Panc1 (cell line): ENCODE measurements at regions not wholly inside any gene's neighbourhood (a gene's known extent, or its start where the extent isn't known, plus 50 kb on each side); places are given as distances from the start of the nearest gene placed in this dataset.

Source experiments
- ATAC-seq: fragments of 200-7000 bp; cut with Tn5 transposase; 2 replicates; pipeline ENCODE4 v1.9.1; 2020; ENCODE audit warnings: mild to moderate bottlenecking, moderate library complexity
- BruUV-seq: library from RNA; stranded (reverse); fragments of 400-500 nt; replicated peaks from 2 replicates; lab custom pipeline; 2021; lab: Mats Ljungman, UMichigan
- CTCF ChIA-PET: fragments of 300-600 bp; sonication (Branson Sonifier 250); formaldehyde crosslinking; loops from one replicate; lab custom pipeline; 2022; ENCODE audit warnings: antibody characterized with exemption; lab: Charles Lee
- POLR2A ChIA-PET: fragments of 300-600 bp; sonication (Branson Sonifier 250); formaldehyde crosslinking; loops from one replicate; lab custom pipeline; 2022; ENCODE audit warnings: antibody characterized with exemption; lab: Charles Lee
- DNase-seq: peaks from one replicate; pipeline ENCODE4 v3.0.0-alpha.2; 2010; ENCODE audit warnings: low read depth, low spot score
- H3K27ac ChIP-seq: 2 replicates; pipeline ENCODE4 v1.5.1; 2011; ENCODE audit warnings: mild to moderate bottlenecking, low read length, inconsistent platforms
- H3K27me3 ChIP-seq: fragments of 200-500 bp; sonication (Bioruptor generic); 2 replicates; pipeline ENCODE4 v1.6.0; 2014; ENCODE audit warnings: low read length, inconsistent platforms; ENCODE audit not compliant: control insufficient read depth, insufficient read depth
- H3K36me3 ChIP-seq: fragments of 200-500 bp; sonication (Bioruptor generic); 2 replicates; pipeline ENCODE4 v1.5.1; 2014; ENCODE audit warnings: inconsistent platforms, mild to moderate bottlenecking, low read length, moderate library complexity; ENCODE audit not compliant: control insufficient read depth, insufficient read depth
- H3K4me1 ChIP-seq: 2 replicates; pipeline ENCODE4 v1.5.1; 2011; ENCODE audit warnings: inconsistent platforms, mild to moderate bottlenecking, low read length, moderate library complexity; ENCODE audit not compliant: control insufficient read depth, insufficient read depth
- H3K4me3 ChIP-seq, 2 experiments: 2 replicates each; pipeline ENCODE4 v1.5.1; 2011 to 2012; ENCODE audit warnings: low read depth in 2 of 2, low read length in 2 of 2, mild to moderate bottlenecking in 2 of 2, inconsistent platforms in 1 of 2, moderate library complexity in 1 of 2
- H3K9me3 ChIP-seq: fragments of 200-500 bp; sonication (Bioruptor generic); 2 replicates; pipeline ENCODE4 v1.5.1; 2014; ENCODE audit warnings: low read depth, mild to moderate bottlenecking, inconsistent platforms, low read length, moderate library complexity; ENCODE audit not compliant: control insufficient read depth, insufficient read depth
- CTCF ChIP-seq: fragments of 450-650 bp; IDR thresholded peaks from 2 replicates; pipeline ENCODE4 v1.5.1; 2017; ENCODE audit warnings: mild to moderate bottlenecking
- POLR2AphosphoS5 ChIP-seq: IDR thresholded peaks from 2 replicates; pipeline ENCODE4 v1.6.1; 2012; ENCODE audit warnings: mild to moderate bottlenecking, low read depth, low read length, moderate library complexity
- REST ChIP-seq, 2 experiments: IDR thresholded peaks; 2 replicates each; pipeline ENCODE4 v1.6.1; 2011 to 2012; ENCODE audit warnings: low read depth in 2 of 2, control low read depth in 1 of 2, low read length in 1 of 2, mild to moderate bottlenecking in 1 of 2, moderate library complexity in 1 of 2; ENCODE audit not compliant: insufficient read depth in 1 of 2
- SIN3A ChIP-seq: IDR thresholded peaks from 2 replicates; pipeline ENCODE4 v1.6.1; 2012; ENCODE audit warnings: low read depth, mild to moderate bottlenecking, low read length, moderate library complexity, borderline replicate concordance; ENCODE audit not compliant: insufficient read depth
- TCF7L2 ChIP-seq: IDR thresholded peaks from 2 replicates; pipeline ENCODE4 v1.6.1; 2011; ENCODE audit warnings: mild to moderate bottlenecking, low read depth, low read length, inconsistent platforms
- in situ Hi-C: cut with HindIII; loops from 2 replicates; pipeline ENCODE4 v1.10.0; 2016; ENCODE audit warnings: low sequenced_read_pairs, low pct_unique_long_range_greater_than_20kb
- intact Hi-C: fragments of 100-400 bp; cut with micrococcal nuclease; formaldehyde crosslinking; loops from one replicate; pipeline ENCODE4 v1.10.0; 2022; ENCODE audit not compliant: unreplicated experiment

- intact Hi-C loops = no loop called here
- ATAC-seq (no peak), DNase-seq (no peak)
- ChIA-PET CTCF (no interaction called here), POLR2A (no interaction called here)
- H3K27me3 ChIP-seq = peaks cover 11% of the 10 kb centered on the region
- in situ Hi-C loops = no loop called here
- H3K36me3 ChIP-seq = no peaks in the 10 kb centered on the region
- no peak overlapping the region for H3K4me3 ChIP-seq
- BruUV-seq = no TSS peak
- no peaks in the 10 kb centered on the region for H3K9me3 ChIP-seq
- TF ChIP-seq CTCF (no peak), SIN3A (no peak), REST (IDR thresholded peaks at IDR 0.05; ENCODE audit: insufficient read depth in 1 of 2, low read depth in 2 of 2, low read length in 1 of 2) (no peak), TCF7L2 (no peak), POLR2AphosphoS5 (no peak)
- H3K27ac ChIP-seq = no peak overlapping the region
- H3K4me1 ChIP-seq = no peaks in the 10 kb centered on the region
These were observed 387.1 kb downstream of the ZSWIM6 start for GRCh38 chr5:61719124-61719523.

GRCh38 chr5:61720829-61721228 is 388.8 kb downstream of the ZSWIM6 start:
- ATAC-seq = no peak
- Histone ChIP-seq H3K36me3 (no peaks in the 10 kb centered on the region), H3K27me3 (peaks cover 13% of the 10 kb centered on the region), H3K4me1 (no peaks in the 10 kb centered on the region), H3K9me3 (no peaks in the 10 kb centered on the region), H3K4me3 (no peak overlapping the region), H3K27ac (no peak overlapping the region)
- TF ChIP-seq REST (IDR thresholded peaks at IDR 0.05; ENCODE audit: insufficient read depth in 1 of 2, low read depth in 2 of 2, low read length in 1 of 2) (no peak), POLR2AphosphoS5 (no peak), TCF7L2 (no peak), CTCF (no peak), SIN3A (no peak)
- BruUV-seq = no TSS peak
- intact Hi-C loops (no loop called here), in situ Hi-C loops (no loop called here)
- ChIA-PET CTCF (no interaction called here), POLR2A (no interaction called here)
- DNase-seq = no peak
